HCT116 (cell line): ENCODE measurements at regions not wholly inside any gene's neighbourhood (a gene's known extent, or its start where the extent isn't known, plus 50 kb on each side); places are given as distances from the start of the nearest gene placed in this dataset.

ENCODE experiments used
- POLR2A ChIP-seq: IDR thresholded peaks from 2 replicates; pipeline ENCODE4 v1.7.0; 2011; ENCODE audit warnings: borderline replicate concordance; ENCODE audit not compliant: insufficient read depth, insufficient read length; ENCODE audit errors: extremely low read depth
- TF ChIP-seq, protein P1 (sequence below): IDR thresholded peaks from 2 replicates; pipeline ENCODE4 v1.6.1; 2012; ENCODE audit warnings: low read depth

- TF ChIP-seq, protein P1, sequence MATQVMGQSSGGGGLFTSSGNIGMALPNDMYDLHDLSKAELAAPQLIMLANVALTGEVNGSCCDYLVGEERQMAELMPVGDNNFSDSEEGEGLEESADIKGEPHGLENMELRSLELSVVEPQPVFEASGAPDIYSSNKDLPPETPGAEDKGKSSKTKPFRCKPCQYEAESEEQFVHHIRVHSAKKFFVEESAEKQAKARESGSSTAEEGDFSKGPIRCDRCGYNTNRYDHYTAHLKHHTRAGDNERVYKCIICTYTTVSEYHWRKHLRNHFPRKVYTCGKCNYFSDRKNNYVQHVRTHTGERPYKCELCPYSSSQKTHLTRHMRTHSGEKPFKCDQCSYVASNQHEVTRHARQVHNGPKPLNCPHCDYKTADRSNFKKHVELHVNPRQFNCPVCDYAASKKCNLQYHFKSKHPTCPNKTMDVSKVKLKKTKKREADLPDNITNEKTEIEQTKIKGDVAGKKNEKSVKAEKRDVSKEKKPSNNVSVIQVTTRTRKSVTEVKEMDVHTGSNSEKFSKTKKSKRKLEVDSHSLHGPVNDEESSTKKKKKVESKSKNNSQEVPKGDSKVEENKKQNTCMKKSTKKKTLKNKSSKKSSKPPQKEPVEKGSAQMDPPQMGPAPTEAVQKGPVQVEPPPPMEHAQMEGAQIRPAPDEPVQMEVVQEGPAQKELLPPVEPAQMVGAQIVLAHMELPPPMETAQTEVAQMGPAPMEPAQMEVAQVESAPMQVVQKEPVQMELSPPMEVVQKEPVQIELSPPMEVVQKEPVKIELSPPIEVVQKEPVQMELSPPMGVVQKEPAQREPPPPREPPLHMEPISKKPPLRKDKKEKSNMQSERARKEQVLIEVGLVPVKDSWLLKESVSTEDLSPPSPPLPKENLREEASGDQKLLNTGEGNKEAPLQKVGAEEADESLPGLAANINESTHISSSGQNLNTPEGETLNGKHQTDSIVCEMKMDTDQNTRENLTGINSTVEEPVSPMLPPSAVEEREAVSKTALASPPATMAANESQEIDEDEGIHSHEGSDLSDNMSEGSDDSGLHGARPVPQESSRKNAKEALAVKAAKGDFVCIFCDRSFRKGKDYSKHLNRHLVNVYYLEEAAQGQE: no peak
- no peak for TF ChIP-seq POLR2A
Measured at GRCh38 chr20:59411170-59411569, 110.8 kb downstream of the EDN3 start.
